ENCODE measurements at regions not wholly inside any gene's neighbourhood (a gene's known extent, or its start where the extent isn't known, plus 50 kb on each side); places are given as distances from the start of the nearest gene placed in this dataset.
A peak's percentile ranks its signal among the peaks of the same experiment; 100 is the strongest.

- no peak for DNase-seq
Observed at GRCh38 chr11:23687991-23688390, 808.9 kb upstream of the LUZP2 start.

DNA sequence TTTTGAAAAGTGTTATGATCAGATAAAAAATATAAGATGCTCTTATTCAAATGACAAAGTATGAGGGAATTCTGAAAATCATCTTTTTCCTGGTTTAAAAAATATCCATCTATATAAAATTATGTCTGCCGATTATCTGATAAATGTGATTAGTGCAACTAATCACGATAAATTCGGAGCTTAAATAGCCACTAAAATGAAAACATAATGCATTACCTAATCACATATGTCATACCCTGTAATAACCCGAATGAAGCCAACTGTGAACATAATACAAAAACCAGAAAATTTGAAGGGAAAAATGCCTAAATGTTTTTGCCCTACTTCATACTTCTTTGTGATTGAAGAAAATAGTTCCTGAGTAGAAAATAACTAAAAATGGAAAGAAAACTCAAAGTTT, 808.4 kb upstream of the LUZP2 start:
- no peak for DNase-seq

DNA sequence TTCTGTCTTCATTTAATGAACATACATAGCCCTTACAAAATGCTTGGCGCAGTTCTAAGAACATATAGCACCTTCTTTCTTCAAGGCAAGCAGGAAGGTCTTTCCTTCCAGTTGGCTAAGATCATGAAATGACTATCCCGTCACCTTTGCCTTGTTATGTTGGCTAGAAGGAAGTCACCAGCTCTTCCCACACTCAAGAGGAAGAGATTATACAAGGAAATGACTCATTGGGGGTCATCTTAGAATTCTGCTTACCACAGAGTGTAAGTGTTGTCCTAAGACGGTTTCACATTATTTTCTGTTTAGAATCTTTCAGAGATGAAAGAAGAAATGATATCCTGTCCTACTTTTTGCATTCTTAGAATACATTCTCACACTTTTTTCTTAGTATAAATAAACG, 808.0 kb upstream of the LUZP2 start:
- no peak for DNase-seq

GRCh38 chr11:23696688-23697415, 800.0 kb upstream of the LUZP2 start:
- DNase-seq, result no peak

GRCh38 chr11:23704183-23704582, 792.7 kb upstream of the LUZP2 start:
- no peak for DNase-seq

GRCh38 chr11:23711981-23712380, 784.9 kb upstream of the LUZP2 start:
- no peak for DNase-seq

- DNase-seq, result no peak
Observed at GRCh38 chr11:23719016-23719415, 777.8 kb upstream of the LUZP2 start.

- no peak for DNase-seq
Observed at GRCh38 chr11:23723861-23724260, 773.0 kb upstream of the LUZP2 start.

DNA sequence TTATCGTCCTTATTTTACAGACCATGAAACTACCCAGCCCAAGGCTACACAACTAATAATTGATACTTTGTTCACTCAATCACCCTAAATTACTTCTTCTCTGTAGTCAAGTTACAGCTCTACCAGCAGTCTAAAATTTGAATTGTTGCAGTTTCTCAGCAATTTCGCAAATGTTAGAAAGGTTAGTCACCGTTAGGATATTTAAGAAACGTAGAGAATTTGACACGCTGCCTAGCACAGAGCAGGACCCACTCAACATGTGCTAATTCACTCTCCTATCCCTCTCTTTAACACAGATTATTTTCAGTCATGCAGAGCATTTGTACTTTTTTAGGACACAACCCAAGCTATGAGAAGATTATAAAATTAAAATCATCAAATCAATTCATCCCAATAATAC, 771.1 kb upstream of the LUZP2 start:
- no peak for DNase-seq

- DNase-seq, result no peak
Observed at GRCh38 chr11:23727387-23727786, 769.5 kb upstream of the LUZP2 start.

DNA sequence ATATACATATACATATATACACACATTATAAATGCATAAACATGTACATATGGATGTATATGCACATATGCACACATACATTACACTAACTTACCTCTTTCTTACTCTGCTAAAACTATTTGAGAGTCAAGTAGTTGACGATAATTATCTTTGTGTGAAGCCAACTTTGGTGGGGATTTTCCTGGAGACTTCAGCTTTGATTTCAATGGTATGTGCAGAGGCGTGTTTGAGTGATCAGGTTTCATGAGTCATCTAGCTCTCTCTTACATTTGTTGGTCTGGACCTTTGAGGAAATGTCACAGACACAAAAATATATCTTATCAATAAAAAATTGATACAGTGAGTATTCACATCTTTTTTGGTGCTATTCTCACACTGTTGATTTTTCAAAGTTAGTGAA, 769.1 kb upstream of the LUZP2 start:
- no peak for DNase-seq

GRCh38 chr11:23729088-23729487, 767.8 kb upstream of the LUZP2 start:
- DNase-seq, result no peak

- no peak for DNase-seq
Observed at GRCh38 chr11:23730307-23730998, 766.4 kb upstream of the LUZP2 start.

GRCh38 chr11:23732026-23732425, 764.8 kb upstream of the LUZP2 start:
- peak; percentile 9 for DNase-seq

GRCh38 chr11:23746896-23747295, 750.0 kb upstream of the LUZP2 start:
- no peak for DNase-seq

- no peak for DNase-seq
Observed at GRCh38 chr11:23749762-23750430, 747.0 kb upstream of the LUZP2 start.

DNA sequence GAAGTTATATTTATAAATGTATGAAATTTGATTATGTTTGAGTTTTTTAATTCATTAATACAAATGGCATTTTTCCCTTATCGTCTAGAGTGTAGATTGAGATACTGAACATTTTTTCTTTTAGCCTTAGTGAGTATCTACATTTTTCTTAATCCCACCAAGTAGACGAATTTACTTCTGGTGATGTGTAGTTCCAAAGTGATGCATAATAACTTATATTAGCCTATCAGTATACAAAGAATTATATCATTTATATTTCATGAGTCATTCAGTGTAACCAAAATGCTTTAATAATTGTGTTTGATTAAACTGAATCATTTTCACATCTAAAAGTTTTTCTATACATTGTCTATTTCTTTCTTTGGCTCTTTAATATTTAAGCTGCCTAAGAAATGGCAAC, 745.6 kb upstream of the LUZP2 start:
- DNase-seq, result no peak

DNA sequence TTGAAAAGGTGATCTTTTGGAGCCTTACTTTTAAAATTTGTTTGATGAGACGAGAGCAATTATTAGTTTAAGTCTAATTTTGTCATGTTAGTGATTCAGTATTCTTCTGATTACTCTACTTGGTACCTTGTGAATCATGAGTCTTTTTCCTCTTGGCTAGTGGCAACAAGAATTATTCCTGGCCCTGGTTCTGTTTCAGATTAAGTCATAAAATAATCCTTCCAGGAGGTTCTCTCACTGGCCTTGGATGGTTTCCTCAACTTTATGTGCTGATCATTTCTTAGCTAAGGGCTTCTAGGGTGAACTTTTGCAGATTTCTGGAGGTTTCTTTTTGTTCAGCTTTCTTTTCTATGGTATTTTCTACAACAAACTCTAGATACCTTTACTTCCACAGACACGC, 741.8 kb upstream of the LUZP2 start:
- no peak for DNase-seq

GRCh38 chr11:23755769-23756168, 741.1 kb upstream of the LUZP2 start:
- no peak for DNase-seq

GRCh38 chr11:23759489-23759888, 737.4 kb upstream of the LUZP2 start:
- no peak for DNase-seq

GRCh38 chr11:23764286-23764685, 732.6 kb upstream of the LUZP2 start:
- DNase-seq, result no peak

- DNase-seq, result no peak
Observed at GRCh38 chr11:23765682-23766252, 731.1 kb upstream of the LUZP2 start.

DNA sequence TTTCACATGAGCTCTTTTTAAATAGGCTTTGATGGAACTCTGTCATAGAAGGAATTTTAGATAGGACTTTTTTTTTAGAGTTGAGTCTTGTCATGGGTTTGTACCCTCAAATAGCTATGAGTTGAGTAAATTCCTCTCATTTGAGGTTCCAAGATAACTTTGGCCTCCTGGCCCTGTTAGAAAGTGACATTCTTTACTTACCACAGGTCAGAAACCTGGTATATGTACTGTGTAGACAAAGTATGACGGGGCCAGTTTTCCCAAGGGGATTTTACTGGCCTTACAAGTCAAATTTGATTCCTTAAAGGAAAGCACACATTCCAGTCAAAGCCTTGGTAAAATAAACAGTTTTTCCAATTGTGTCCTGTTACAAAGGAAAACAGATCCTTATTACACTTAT, 729.3 kb upstream of the LUZP2 start:
- no peak for DNase-seq

- DNase-seq, result no peak
Observed at GRCh38 chr11:23769214-23769613, 727.6 kb upstream of the LUZP2 start.

All from retina (tissue), 1 donor.